ENCODE measurements at regions not wholly inside any gene's neighbourhood (a gene's known extent, or its start where the extent isn't known, plus 50 kb on each side); places are given as distances from the start of the nearest gene placed in this dataset.

- no peak for TF ChIP-seq POLR2A (IDR thresholded peaks at IDR 0.05)
- TF ChIP-seq CTCF (IDR thresholded peaks at IDR 0.05), result no peak
These were observed 141.1 kb downstream of the HSD17B3 start for GRCh38 chr9:96160866-96161265.

Measured in body of pancreas (tissue), 4 donors.